ENCODE measurements at regions not wholly inside any gene's neighbourhood (a gene's known extent, or its start where the extent isn't known, plus 50 kb on each side); places are given as distances from the start of the nearest gene placed in this dataset.

DNA sequence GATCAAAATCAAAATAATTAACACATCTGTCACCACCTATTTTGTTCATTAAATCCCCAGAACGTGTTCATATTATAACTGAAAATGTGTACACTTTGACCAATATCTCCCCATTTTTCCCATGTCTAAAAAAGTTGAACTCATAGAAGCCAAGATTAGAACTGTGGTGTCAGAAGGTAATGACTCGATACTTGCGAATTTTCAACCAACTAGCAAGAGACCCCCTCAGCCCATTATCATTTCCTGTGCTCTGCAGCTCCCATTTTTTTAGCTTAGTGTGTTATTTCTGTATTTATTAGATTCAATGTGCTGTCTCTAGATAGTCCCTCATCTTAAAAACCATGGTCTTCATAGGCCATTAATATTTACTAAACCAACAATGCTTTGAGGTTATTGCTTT is 248.7 kb upstream of the PIK3C3 start:
- intact Hi-C loops (cut with micrococcal nuclease; ENCODE audit: unreplicated experiment): no loop called here
- Mint-ChIP-seq H3K4me1 (ENCODE audit: low read depth, unreplicated experiment) (no peaks in the 10 kb centered on the region), H3K9me3 (ENCODE audit: unreplicated experiment) (no peaks in the 10 kb centered on the region), H3K36me3 (ENCODE audit: insufficient read depth, unreplicated experiment) (no peaks in the 10 kb centered on the region), H3K27me3 (ENCODE audit: insufficient read depth, unreplicated experiment) (peaks cover 12% of the 10 kb centered on the region), H3K27ac (ENCODE audit: unreplicated experiment) (no peak overlapping the region), H3K4me3 (ENCODE audit: unreplicated experiment) (no peak overlapping the region)
- no peaks in the 10 kb centered on the region for H3K36me3 ChIP-seq (ENCODE audit: control insufficient read depth, insufficient read depth, low read length)
- ChIA-PET CTCF (no interaction called here), POLR2A (no interaction called here)
- H3K27me3 ChIP-seq (replicated peaks; ENCODE audit: control insufficient read depth, insufficient read depth, low read length): no peaks in the 10 kb centered on the region
- H3K4me1 ChIP-seq: no peaks in the 10 kb centered on the region
- TF ChIP-seq, protein P1, sequence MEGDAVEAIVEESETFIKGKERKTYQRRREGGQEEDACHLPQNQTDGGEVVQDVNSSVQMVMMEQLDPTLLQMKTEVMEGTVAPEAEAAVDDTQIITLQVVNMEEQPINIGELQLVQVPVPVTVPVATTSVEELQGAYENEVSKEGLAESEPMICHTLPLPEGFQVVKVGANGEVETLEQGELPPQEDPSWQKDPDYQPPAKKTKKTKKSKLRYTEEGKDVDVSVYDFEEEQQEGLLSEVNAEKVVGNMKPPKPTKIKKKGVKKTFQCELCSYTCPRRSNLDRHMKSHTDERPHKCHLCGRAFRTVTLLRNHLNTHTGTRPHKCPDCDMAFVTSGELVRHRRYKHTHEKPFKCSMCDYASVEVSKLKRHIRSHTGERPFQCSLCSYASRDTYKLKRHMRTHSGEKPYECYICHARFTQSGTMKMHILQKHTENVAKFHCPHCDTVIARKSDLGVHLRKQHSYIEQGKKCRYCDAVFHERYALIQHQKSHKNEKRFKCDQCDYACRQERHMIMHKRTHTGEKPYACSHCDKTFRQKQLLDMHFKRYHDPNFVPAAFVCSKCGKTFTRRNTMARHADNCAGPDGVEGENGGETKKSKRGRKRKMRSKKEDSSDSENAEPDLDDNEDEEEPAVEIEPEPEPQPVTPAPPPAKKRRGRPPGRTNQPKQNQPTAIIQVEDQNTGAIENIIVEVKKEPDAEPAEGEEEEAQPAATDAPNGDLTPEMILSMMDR (IDR thresholded peaks at IDR 0.05; ENCODE audit: insufficient read depth in 1 of 2, low read depth in 1 of 2, low read length in 1 of 2, severe bottlenecking in 1 of 2, unreplicated experiment in 1 of 2): no peak
- no TSS peak for BruUV-seq (replicated peaks)
- no peak for DNase-seq
- H3K4me3 ChIP-seq (ENCODE audit: low read depth, low read length): no peak overlapping the region
- no peaks in the 10 kb centered on the region for H3K9me3 ChIP-seq

DNA sequence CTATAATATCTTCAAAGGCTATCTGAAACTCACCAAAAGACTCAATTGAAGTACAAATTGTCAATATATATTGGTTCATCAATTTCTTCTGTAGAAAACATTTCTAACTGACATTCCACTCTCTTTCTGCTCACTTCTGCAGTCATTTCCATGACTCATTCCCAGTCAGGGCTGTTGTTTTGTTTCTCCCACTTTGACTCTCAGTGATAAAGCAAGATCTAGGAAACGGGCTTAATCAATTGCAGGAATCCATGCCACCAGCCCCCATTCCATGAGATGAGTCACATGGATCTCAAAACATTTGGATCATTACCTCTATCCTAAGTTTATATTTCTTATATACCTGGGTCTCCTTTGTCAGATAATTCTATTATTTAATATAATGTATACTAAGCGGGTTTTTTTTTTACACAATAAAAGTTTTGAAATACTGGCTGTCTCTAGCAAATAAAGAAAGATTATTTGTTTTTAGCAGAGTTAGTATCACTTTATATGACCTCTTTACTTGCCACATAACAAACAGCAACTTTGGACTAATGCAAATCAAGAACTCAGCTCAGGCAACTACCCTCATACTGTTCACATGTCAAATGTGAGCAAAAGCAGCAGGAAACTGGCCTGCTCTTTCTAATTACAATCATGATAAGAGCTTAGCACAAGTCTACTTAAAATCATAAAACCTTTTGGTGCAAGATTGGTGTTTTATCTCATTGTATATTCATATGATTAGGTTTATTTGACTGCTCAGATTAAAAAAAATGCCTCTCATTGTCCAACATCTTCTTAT is 251.1 kb upstream of the PIK3C3 start:
- Mint-ChIP-seq H3K4me1 (ENCODE audit: low read depth, unreplicated experiment) (no peaks in the 10 kb centered on the region), H3K9me3 (ENCODE audit: unreplicated experiment) (no peaks in the 10 kb centered on the region), H3K27me3 (ENCODE audit: insufficient read depth, unreplicated experiment) (peaks cover 10% of the 10 kb centered on the region), H3K27ac (ENCODE audit: unreplicated experiment) (no peak overlapping the region), H3K36me3 (ENCODE audit: insufficient read depth, unreplicated experiment) (no peaks in the 10 kb centered on the region), H3K4me3 (ENCODE audit: unreplicated experiment) (no peak overlapping the region)
- no peak for DNase-seq
- TF ChIP-seq, protein P1 (IDR thresholded peaks at IDR 0.05; ENCODE audit: insufficient read depth in 1 of 2, low read depth in 1 of 2, low read length in 1 of 2, severe bottlenecking in 1 of 2, unreplicated experiment in 1 of 2): no peak
- Histone ChIP-seq H3K36me3 (ENCODE audit: control insufficient read depth, insufficient read depth, low read length) (no peaks in the 10 kb centered on the region), H3K27me3 (replicated peaks; ENCODE audit: control insufficient read depth, insufficient read depth, low read length) (no peaks in the 10 kb centered on the region), H3K9me3 (no peaks in the 10 kb centered on the region), H3K4me1 (no peaks in the 10 kb centered on the region), H3K4me3 (ENCODE audit: low read depth, low read length) (no peak overlapping the region)
- intact Hi-C loops (cut with micrococcal nuclease; ENCODE audit: unreplicated experiment): no loop called here
- BruUV-seq (replicated peaks): no TSS peak
- ChIA-PET CTCF (no interaction called here), POLR2A (no interaction called here)

DNA sequence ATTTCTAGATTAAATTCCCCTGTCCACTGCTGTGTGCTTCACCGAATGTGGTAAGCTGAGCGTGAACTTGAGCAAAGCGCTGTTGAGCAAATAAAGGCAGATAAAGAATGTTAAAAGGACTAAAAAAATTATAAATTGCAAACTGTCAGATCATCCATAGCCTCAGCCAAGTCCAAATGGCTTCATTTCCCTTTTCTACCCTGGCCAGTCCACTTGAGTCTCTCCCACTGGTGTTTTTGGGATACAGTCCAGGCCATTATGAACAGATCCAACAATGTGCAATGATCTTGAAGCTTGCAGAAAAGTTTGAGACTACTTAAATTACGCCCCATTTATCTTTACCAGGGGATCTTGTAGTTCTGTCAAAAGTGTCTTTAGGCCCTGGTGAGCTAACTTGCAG is 254.6 kb upstream of the PIK3C3 start:
- BruUV-seq (replicated peaks): no TSS peak
- CTCF ChIA-PET: no interaction called here
- no peak for DNase-seq
- POLR2A ChIA-PET: no interaction called here
- H3K36me3 Mint-ChIP-seq (ENCODE audit: insufficient read depth, unreplicated experiment): no peaks in the 10 kb centered on the region
- peaks cover 3% of the 10 kb centered on the region for H3K27me3 Mint-ChIP-seq (ENCODE audit: insufficient read depth, unreplicated experiment)
- intact Hi-C loops (cut with micrococcal nuclease; ENCODE audit: unreplicated experiment): no loop called here
- no peaks in the 10 kb centered on the region for H3K36me3 ChIP-seq (ENCODE audit: control insufficient read depth, insufficient read depth, low read length)
- H3K4me1 ChIP-seq: no peaks in the 10 kb centered on the region
- TF ChIP-seq, protein P1 (IDR thresholded peaks at IDR 0.05; ENCODE audit: insufficient read depth in 1 of 2, low read depth in 1 of 2, low read length in 1 of 2, severe bottlenecking in 1 of 2, unreplicated experiment in 1 of 2): no peak
- no peaks in the 10 kb centered on the region for H3K9me3 ChIP-seq
- no peaks in the 10 kb centered on the region for H3K27me3 ChIP-seq (replicated peaks; ENCODE audit: control insufficient read depth, insufficient read depth, low read length)
- H3K4me3 Mint-ChIP-seq (ENCODE audit: unreplicated experiment): no peak overlapping the region
- H3K9me3 Mint-ChIP-seq (ENCODE audit: unreplicated experiment): no peaks in the 10 kb centered on the region
- no peak overlapping the region for H3K27ac Mint-ChIP-seq (ENCODE audit: unreplicated experiment)
- H3K4me3 ChIP-seq (ENCODE audit: low read depth, low read length): no peak overlapping the region
- no peaks in the 10 kb centered on the region for H3K4me1 Mint-ChIP-seq (ENCODE audit: low read depth, unreplicated experiment)

Data from Caco-2 (cell line).